IPS DF 4.7 (cell line): ENCODE measurements at regions not wholly inside any gene's neighbourhood (a gene's known extent, or its start where the extent isn't known, plus 50 kb on each side); places are given as distances from the start of the nearest gene placed in this dataset.
"Not testable (repeated sequence)": the region's sequence is repeated elsewhere in the genome, so short reads cannot be mapped to it uniquely, and the experiment has no call there.

Experiments
- DNase-seq: peaks from one replicate; pipeline ENCODE4 v3.0.0-alpha.2; 2013; ENCODE audit warnings: low spot score; ENCODE audit errors: extremely low read depth

DNA sequence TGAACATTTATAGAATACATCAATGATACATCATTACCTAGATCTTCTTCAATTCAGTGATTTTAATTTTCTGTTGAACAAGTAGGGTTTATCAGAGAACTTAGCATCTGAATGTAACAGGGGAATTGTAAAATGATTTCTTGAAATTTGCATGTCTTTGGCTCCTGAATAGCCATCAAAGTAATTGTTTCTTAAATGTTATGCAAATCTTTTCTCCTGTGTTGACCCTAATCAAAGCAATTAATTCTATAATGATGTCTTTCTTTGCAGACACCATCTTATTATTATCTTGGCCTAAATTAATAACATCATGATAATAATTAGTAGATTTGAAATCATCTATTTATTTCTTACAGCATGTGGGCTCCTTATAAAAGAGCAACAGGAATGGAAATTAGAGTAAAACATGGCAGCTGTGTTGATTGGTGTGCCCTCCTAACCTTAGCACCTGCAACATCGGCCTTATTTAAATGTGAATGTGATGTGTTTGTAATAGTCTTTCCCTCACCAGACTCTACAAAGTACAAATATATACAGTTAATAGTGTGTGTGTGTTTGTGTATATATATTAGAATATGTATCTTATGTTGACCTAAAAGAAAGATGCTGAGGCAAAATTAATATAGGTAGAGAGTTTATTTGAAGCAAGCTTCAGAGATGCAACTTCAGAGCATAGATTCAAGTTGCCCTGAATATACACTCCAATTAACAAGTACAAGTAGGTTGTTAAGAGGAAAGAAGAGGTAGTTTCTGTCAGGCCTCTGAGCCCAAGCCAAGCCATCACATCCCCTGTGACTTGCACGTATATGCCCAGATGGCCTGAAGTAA, 328.0 kb upstream of the TECRL start:
- no peak for DNase-seq

- no peak for DNase-seq
Measured at GRCh38 chr4:64729561-64729960, 320.3 kb upstream of the TECRL start.

- no peak for DNase-seq
Measured at GRCh38 chr4:64727960-64728359, 318.7 kb upstream of the TECRL start.

DNA sequence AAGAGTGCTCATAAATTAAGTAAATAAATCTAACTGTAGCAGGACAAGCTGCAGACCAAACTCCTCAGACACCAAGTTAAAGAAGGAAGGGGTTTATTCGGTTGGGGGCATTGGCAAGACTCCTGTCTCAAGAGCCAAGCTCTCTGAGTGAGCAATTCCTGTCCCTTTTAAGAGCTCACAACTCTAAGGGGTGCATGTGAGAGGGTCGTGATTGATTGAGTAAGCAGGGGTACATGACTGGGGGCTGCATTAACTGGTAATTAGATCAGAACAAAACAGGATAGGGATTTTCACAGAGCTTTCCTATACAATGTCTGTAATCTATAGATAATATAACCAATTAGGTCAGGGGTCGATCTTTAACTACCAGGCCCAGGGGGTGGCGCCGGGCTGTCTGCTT, 318.1 kb upstream of the TECRL start:
- not testable (repeated sequence) for DNase-seq

GRCh38 chr4:64724689-64725088, 315.4 kb upstream of the TECRL start:
- DNase-seq, result no peak

DNA sequence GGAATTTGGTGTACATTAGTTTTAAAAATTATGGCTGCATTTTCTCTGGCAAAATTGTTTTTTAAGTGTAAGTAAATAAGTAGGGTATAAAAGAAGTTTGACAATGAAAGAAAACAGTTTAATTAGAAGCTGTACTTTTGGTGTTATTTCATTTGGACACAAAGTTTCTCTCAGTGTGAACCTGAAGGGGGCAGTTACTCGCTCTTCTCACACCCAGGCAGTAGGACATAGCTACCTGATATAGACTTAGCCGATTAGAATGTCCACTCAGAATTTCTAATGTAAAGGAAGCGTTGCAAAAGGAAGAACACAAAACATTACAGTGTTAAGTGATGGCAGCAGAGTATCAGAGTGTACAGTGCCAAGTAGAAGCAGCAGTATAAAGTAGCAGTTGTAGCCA, 311.9 kb upstream of the TECRL start:
- DNase-seq, result no peak

GRCh38 chr4:64718091-64718490, 308.8 kb upstream of the TECRL start:
- DNase-seq, result no peak

DNA sequence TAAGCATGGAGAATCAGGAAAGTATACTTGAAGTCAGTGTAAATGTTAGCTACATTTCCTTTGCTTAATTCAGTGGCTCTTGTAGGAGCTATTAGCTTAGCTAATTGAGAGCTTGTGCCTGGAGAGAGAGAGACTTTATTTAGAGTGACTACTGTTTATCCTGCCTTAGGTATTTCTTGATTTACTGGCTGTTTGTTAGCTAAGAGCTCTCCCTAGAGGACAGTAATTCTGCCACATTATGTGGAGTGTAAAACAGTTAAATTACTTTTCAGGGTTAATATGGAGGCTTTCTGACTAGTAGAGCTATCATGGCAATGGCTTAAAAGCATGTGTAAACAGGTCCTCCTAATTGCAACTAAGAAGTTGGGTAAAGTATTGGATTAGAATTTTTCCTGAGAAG, 306.5 kb upstream of the TECRL start:
- DNase-seq, result no peak

DNA sequence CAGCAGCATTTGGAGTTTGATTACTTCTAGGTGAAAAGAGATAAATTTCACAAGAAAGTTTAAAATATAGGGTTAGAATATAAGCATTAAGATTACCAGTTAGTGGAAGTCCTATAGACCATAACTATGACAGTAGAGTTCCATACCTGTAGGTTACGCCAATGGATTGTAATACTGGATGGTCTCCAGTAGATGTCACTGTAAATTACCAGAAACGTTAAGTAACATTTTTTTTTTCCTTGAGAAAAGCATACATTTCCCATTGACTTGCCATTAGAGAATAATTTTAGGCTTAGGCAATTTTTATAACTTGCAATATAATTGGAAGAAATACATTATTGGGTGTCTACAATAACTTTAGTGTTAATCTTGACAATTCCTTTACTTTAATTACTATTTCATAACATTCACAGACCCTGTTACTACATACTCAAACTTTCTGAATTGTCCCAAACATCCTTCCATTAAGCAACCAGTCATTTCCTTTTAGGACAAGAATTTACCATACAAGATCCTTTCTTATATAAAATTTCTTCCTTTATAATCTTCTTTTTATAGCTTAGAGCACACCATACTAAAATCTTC, 304.1 kb upstream of the TECRL start:
- no peak for DNase-seq

DNA sequence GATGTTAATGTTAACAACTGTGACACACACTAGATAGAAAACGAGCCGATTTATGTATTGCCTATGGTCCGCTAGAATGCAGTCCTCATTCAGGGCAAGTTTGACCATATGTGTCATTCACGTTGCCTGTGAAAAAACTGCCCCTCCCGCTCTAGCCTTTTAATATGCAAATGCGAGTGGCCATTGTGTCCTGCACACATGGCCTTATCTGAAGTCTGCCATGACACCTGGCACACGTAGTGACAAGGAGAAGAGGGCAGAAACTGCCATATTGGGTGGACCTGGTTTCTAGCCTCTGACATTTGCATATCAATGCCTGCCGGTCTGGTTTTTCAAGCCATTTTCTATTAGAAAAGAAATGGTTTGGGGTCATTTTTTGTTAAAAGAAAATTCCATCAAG, 303.3 kb upstream of the TECRL start:
- no peak for DNase-seq

- no peak for DNase-seq
Measured at GRCh38 chr4:64705989-64706388, 296.7 kb upstream of the TECRL start.

DNA sequence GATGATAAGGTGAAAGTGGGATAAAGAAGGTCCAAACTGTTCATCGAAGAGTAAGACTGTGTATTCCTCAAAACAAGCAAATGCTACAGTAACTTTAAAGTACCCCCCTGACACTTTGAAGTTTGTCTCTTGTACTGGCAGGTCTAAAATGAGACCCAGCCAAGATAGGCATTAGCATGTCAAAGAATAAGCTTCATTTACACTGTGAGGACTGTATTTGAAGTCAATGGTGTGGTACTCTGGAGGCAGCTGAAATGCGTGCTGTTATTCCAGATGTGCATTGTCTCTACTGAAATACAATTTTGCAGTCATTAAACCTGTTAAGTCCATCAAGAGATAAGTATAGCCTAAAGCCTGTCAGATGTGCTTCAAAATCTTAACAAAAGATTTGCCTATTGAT, 288.9 kb upstream of the TECRL start:
- no peak for DNase-seq

GRCh38 chr4:64682946-64683345, 273.7 kb upstream of the TECRL start:
- no peak for DNase-seq

GRCh38 chr4:64682481-64682880, 273.2 kb upstream of the TECRL start:
- DNase-seq, result no peak

DNA sequence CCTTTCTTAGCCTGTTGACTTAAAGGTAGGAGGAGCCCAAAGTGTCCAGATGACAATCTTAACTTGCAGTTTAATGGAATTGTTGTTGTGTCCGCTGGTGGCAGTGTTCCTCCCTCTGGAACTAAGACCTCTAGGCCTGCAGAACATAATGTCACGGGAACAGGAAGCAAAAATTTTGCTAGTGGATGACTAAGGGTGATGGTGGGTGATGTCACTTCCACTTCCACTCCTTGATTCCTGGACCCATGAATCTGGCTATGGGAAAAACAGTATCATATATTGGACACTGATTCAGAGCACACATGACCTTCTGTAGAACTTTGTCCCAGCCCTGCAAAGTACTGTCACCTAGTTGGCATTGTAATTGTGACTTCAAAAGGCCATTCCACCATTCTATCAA, 263.9 kb upstream of the TECRL start:
- DNase-seq, result not testable (repeated sequence)

DNA sequence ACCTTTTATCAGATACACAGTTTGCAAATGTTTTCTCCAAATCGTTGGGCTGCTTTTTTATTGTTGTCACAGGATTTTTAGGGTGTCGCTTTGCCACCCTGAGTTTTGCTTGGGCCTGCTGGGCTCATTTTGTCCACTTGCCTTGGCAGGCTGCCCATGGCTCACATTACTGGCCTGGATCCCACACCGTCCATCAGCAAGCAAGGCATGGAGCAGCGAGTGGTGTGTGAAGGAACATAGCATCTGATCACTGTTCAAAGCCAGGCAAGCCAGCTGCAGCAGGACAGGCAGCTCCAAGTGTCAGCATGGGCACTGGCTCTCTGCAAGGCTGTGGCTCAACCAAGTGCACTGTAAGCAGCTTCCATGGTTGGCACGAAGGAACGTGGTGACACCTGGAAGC, 261.4 kb upstream of the TECRL start:
- no peak for DNase-seq

DNA sequence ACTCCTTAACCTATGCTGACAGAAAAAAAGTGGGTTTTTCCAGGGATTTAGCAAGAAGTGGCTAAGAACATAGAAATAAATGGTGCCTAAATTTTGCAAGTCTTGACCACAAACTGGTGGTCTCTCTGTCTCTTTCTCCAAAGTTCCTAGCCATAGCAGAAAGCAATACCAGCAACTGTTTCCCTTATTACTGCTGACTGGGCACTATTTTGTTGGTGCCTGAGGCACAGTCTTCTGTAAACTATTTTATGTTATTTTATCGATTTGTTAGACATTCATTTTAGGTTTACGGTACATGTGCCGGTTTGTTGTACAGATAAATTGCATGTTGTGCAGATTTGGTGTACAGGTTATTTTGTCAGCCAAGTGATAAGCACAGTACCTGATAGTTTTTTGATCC, 234.6 kb upstream of the TECRL start:
- no peak for DNase-seq

- no peak for DNase-seq
Measured at GRCh38 chr4:64642936-64643335, 233.7 kb upstream of the TECRL start.

GRCh38 chr4:64640402-64640801, 231.2 kb upstream of the TECRL start:
- DNase-seq, result not testable (repeated sequence)

- DNase-seq, result no peak
Measured at GRCh38 chr4:64625438-64625837, 216.2 kb upstream of the TECRL start.

- no peak for DNase-seq
Measured at GRCh38 chr4:64617800-64618199, 208.6 kb upstream of the TECRL start.

DNA sequence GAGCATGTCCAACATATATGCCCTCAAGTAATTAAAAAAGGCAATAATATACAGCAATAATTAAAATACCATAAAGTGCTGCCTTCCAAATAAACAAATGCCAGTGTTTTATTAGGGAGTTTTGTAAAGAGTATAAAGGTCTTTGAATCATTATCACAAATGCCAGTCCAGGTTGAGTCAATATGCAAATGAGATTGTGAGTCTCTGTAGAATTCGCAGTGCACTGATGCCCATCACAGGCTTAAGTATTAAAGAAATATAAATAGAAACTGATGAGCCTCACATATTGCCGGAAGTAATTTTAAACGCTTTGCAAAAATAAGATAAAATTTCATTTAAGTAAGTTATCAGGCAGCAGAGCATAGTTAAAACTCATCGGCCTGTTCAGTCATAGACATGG, 205.0 kb upstream of the TECRL start:
- no peak for DNase-seq

GRCh38 chr4:64613046-64613445, 203.8 kb upstream of the TECRL start:
- no peak for DNase-seq
